HCT116 (cell line): ENCODE measurements at regions not wholly inside any gene's neighbourhood (a gene's known extent, or its start where the extent isn't known, plus 50 kb on each side); places are given as distances from the start of the nearest gene placed in this dataset.

Experiments
- ATAC-seq: fragments of 200-7000 bp; cut with Tn5 transposase; 2 replicates; pipeline ENCODE4 v1.9.1; 2020; ENCODE audit warnings: mild to moderate bottlenecking, moderate library complexity
- BruUV-seq: library from RNA; stranded (reverse); fragments of 400-500 nt; replicated peaks from 2 replicates; lab custom pipeline; 2021; lab: Mats Ljungman, UMichigan
- CTCF ChIA-PET: fragments of 300-600 bp; sonication (Branson Sonifier 250); formaldehyde crosslinking; loops from one replicate; lab custom pipeline; 2021; ENCODE audit warnings: antibody characterized with exemption; lab: Charles Lee
- POLR2A ChIA-PET: fragments of 300-600, 350-600 bp; sonication (Branson Sonifier 250); formaldehyde crosslinking; loops from one replicate; lab custom pipeline; 2021; ENCODE audit warnings: antibody characterized with exemption; lab: Charles Lee
- RAD21 ChIA-PET, 2 experiments: fragments of 300-600 bp; sonication (Branson Sonifier 250); formaldehyde crosslinking; loops; one replicate each; lab custom pipeline; 2023; ENCODE audit warnings: low total read pairs in 2 of 2; ENCODE audit not compliant: uncharacterized antibody in 2 of 2, unreplicated experiment in 2 of 2, low non-redundant PET in 1 of 2; lab: Charles Lee
- DNase-seq: peaks from one replicate; pipeline ENCODE4 v3.0.0-alpha.2; 2010; ENCODE audit warnings: low read depth, low spot score
- H2AFZ ChIP-seq: fragments of 200-600 bp; shearing (Covaris generic), sonication (generic); 2 replicates; pipeline ENCODE4 v1.6.1; 2017; ENCODE audit warnings: low read depth, mixed run types, mixed read lengths, antibody characterized with exemption, low read length; ENCODE audit not compliant: poor library complexity, severe bottlenecking
- H3K27ac ChIP-seq: 2 replicates; pipeline ENCODE4 v1.5.1; 2012; ENCODE audit warnings: low read depth, low read length
- H3K27me3 ChIP-seq: fragments of 200-600 bp; sonication (generic); 2 replicates; pipeline ENCODE4 v1.6.1; 2016; ENCODE audit warnings: mixed run types, low read length, mixed read lengths; ENCODE audit not compliant: insufficient read depth
- H3K36me3 ChIP-seq, 2 experiments: fragments of 200-500 bp in 1 of 2; fragments of 200-600 bp in 1 of 2; sonication (Bioruptor generic) in 1 of 2; sonication (generic) in 1 of 2; 2 replicates each; pipeline versions ENCODE4 v1.5.1 to v1.6.1; 2014 to 2016; ENCODE audit warnings: low read length in 2 of 2, inconsistent platforms in 1 of 2, mixed read lengths in 1 of 2, mixed run types in 1 of 2; ENCODE audit not compliant: insufficient read depth in 2 of 2, control insufficient read depth in 1 of 2
- H3K4me1 ChIP-seq, 2 experiments: fragments of 200-600 bp in 1 of 2; sonication (generic) in 1 of 2; 2 replicates each; pipeline versions ENCODE4 v1.5.1 to v1.6.1; 2012 to 2017; ENCODE audit warnings: low read length in 2 of 2, inconsistent platforms in 1 of 2, mild to moderate bottlenecking in 1 of 2, mixed read lengths in 1 of 2, mixed run types in 1 of 2, moderate library complexity in 1 of 2; ENCODE audit not compliant: insufficient read depth in 2 of 2, control insufficient read depth in 1 of 2
- H3K4me2 ChIP-seq: fragments of 200-600 bp; sonication (generic); 2 replicates; pipeline ENCODE4 v1.6.1; 2017; ENCODE audit warnings: mixed run types, low read length, mixed read lengths
- H3K4me3 ChIP-seq, 2 experiments: fragments of 200-600 bp in 1 of 2; sonication (generic) in 1 of 2; replicated peaks in 1 of 2; 2 replicates each; pipeline ENCODE4 v1.5.1; 2011 to 2016; ENCODE audit warnings: low read length in 2 of 2, control low read depth in 1 of 2, low read depth in 1 of 2, mild to moderate bottlenecking in 1 of 2, mixed read lengths in 1 of 2, mixed run types in 1 of 2
- H3K79me2 ChIP-seq: fragments of 200-600 bp; sonication (generic); 2 replicates; pipeline ENCODE4 v1.6.1; 2017; ENCODE audit warnings: mild to moderate bottlenecking, mixed run types, low read length, moderate library complexity, mixed read lengths; ENCODE audit not compliant: insufficient read depth
- H3K9ac ChIP-seq: fragments of 200-600 bp; sonication (generic); 2 replicates; pipeline ENCODE4 v1.6.1; 2016; ENCODE audit warnings: low read length, mixed read lengths
- H3K9me2 ChIP-seq: fragments of 200-600 bp; sonication (generic), shearing (Covaris generic); 2 replicates; pipeline ENCODE4 v1.6.1; 2017; ENCODE audit warnings: mixed run types, mild to moderate bottlenecking, moderate library complexity; ENCODE audit not compliant: insufficient read depth
- H3K9me3 ChIP-seq, 2 experiments: fragments of 200-500 bp in 1 of 2; fragments of 200-600 bp in 1 of 2; sonication (Bioruptor generic) in 1 of 2; sonication (generic) in 1 of 2; 2 replicates each; pipeline ENCODE4 v1.6.1; 2014 to 2017; ENCODE audit warnings: low read length in 2 of 2, mixed read lengths in 2 of 2, inconsistent platforms in 1 of 2, low read depth in 1 of 2, mild to moderate bottlenecking in 1 of 2, mixed run types in 1 of 2, moderate library complexity in 1 of 2; ENCODE audit not compliant: control insufficient read depth in 1 of 2, insufficient read depth in 1 of 2
- H4K20me1 ChIP-seq: fragments of 200-600 bp; sonication (generic), shearing (Covaris generic); 2 replicates; pipeline ENCODE4 v1.6.1; 2017; ENCODE audit warnings: mixed run types, mild to moderate bottlenecking, moderate library complexity; ENCODE audit not compliant: insufficient read depth
- ATF3 ChIP-seq: IDR thresholded peaks from 2 replicates; pipeline ENCODE4 v1.6.1; 2012
- CEBPB ChIP-seq: IDR thresholded peaks from 2 replicates; pipeline ENCODE4 v1.6.1; 2012; ENCODE audit warnings: low read depth
- CTCF ChIP-seq, 3 experiments: fragments of 200-600 bp in 1 of 3; sonication (generic) in 1 of 3; IDR thresholded peaks in 2 of 3; conservative IDR thresholded peaks in 1 of 3; 2 replicates each; pipeline ENCODE4 v1.5.1; 2012 to 2017; ENCODE audit warnings: low read depth in 2 of 3, low read length in 2 of 3, antibody characterized with exemption in 1 of 3, borderline replicate concordance in 1 of 3, control low read depth in 1 of 3, mild to moderate bottlenecking in 1 of 3, mixed read lengths in 1 of 3, mixed run types in 1 of 3, moderate library complexity in 1 of 3; ENCODE audit not compliant: insufficient read depth in 1 of 3
- EGR1 ChIP-seq: IDR thresholded peaks from 2 replicates; pipeline ENCODE4 v1.6.1; 2012; ENCODE audit warnings: low read depth
- EZH2phosphoT487 ChIP-seq: fragments of 200-600 bp; IDR thresholded peaks from 2 replicates; pipeline ENCODE4 v1.6.1; 2018; ENCODE audit warnings: antibody characterized with exemption, borderline replicate concordance
- FOSL1 ChIP-seq: IDR thresholded peaks from 2 replicates; pipeline ENCODE4 v1.6.1; 2012; ENCODE audit warnings: low read depth
- JUND ChIP-seq: IDR thresholded peaks from 2 replicates; pipeline ENCODE4 v1.6.1; 2012
- POLR2A ChIP-seq: IDR thresholded peaks from 2 replicates; pipeline ENCODE4 v1.7.0; 2011; ENCODE audit warnings: borderline replicate concordance; ENCODE audit not compliant: insufficient read depth, insufficient read length; ENCODE audit errors: extremely low read depth
- POLR2AphosphoS5 ChIP-seq: IDR thresholded peaks from 2 replicates; pipeline ENCODE4 v1.6.1; 2011; ENCODE audit warnings: mild to moderate bottlenecking, low read depth, low read length, moderate library complexity
- RAD21 ChIP-seq: IDR thresholded peaks from 2 replicates; pipeline ENCODE4 v1.6.1; 2012; ENCODE audit warnings: low read depth, mild to moderate bottlenecking
- SIN3A ChIP-seq: IDR thresholded peaks from 2 replicates; pipeline ENCODE4 v1.6.1; 2012; ENCODE audit warnings: low read depth
- SRF ChIP-seq: IDR thresholded peaks from 2 replicates; pipeline ENCODE4 v1.6.1; 2012; ENCODE audit warnings: low read depth
- TCF7L2 ChIP-seq: IDR thresholded peaks from 2 replicates; pipeline ENCODE4 v1.7.0; 2011; ENCODE audit warnings: borderline replicate concordance, inconsistent platforms; ENCODE audit not compliant: insufficient read depth, insufficient read length; ENCODE audit errors: extremely low read depth
- YY1 ChIP-seq: IDR thresholded peaks from 2 replicates; pipeline ENCODE4 v1.6.1; 2011; ENCODE audit warnings: low read length, low read depth, moderate library complexity, mild to moderate bottlenecking; ENCODE audit not compliant: insufficient replicate concordance; ENCODE audit errors: extremely low read depth
- ZBTB33 ChIP-seq: IDR thresholded peaks from 2 replicates; pipeline ENCODE4 v1.6.1; 2011; ENCODE audit warnings: mild to moderate bottlenecking, low read length, moderate library complexity; ENCODE audit not compliant: insufficient replicate concordance; ENCODE audit errors: extremely low read depth
- ZFX ChIP-seq: fragments of 450-650 bp; IDR thresholded peaks from 2 replicates; pipeline ENCODE4 v1.6.1; 2017
- ZNF274 ChIP-seq: fragments of 200-500 bp; sonication (Bioruptor generic); IDR thresholded peaks from 2 replicates; pipeline ENCODE4 v1.6.1; 2014; ENCODE audit warnings: mild to moderate bottlenecking, low read depth, low read length, inconsistent platforms
- intact Hi-C: fragments of 100-400 bp; cut with micrococcal nuclease; formaldehyde crosslinking; loops from 2 replicates; pipeline ENCODE4 v1.10.0; 2022

- Histone ChIP-seq H3K9me2 (no peaks in the 10 kb centered on the region), H3K27me3 (no peaks in the 10 kb centered on the region), H3K27ac (no peak overlapping the region), H3K36me3 (no peaks in the 10 kb centered on the region), H3K79me2 (no peaks in the 10 kb centered on the region), H2AFZ (no peak overlapping the region), H4K20me1 (no peaks in the 10 kb centered on the region), H3K9me3 (no peaks in the 10 kb centered on the region), H3K9ac (no peak overlapping the region), H3K4me1 (no peaks in the 10 kb centered on the region), H3K4me3 (no peak overlapping the region), H3K4me2 (no peak overlapping the region)
- ChIA-PET CTCF (no interaction called here), POLR2A (no interaction called here), RAD21 (no interaction called here)
- no TSS peak for BruUV-seq
- intact Hi-C loops: no loop called here
- no peak for TF ChIP-seq EZH2phosphoT487
- TF ChIP-seq RAD21: no peak
- no peak for TF ChIP-seq SIN3A
- TF ChIP-seq JUND: no peak
- no peak for TF ChIP-seq ATF3
- no peak for TF ChIP-seq FOSL1
- TF ChIP-seq TCF7L2: no peak
- TF ChIP-seq CEBPB: no peak
- no peak for TF ChIP-seq ZFX
- TF ChIP-seq SRF: no peak
- no peak for TF ChIP-seq ZNF274
- no peak for TF ChIP-seq CTCF (IDR thresholded peaks at IDR 0.05 in 2 of 3, conservative IDR thresholded peaks at IDR 0.05 in 1 of 3; ENCODE audit: borderline replicate concordance in 1 of 3, insufficient read depth in 1 of 3, low read depth in 2 of 3, low read length in 2 of 3)
- no peak for TF ChIP-seq POLR2AphosphoS5
- no peak for TF ChIP-seq POLR2A
- TF ChIP-seq EGR1: no peak
- TF ChIP-seq YY1: no peak
- TF ChIP-seq ZBTB33: no peak
- DNase-seq (no peak), ATAC-seq (no peak)
Observed at GRCh38 chr7:156106107-156106426, 293.8 kb upstream of the SHH start.
